Globus pallidus (tissue), 1 donor: ENCODE measurements at regions not wholly inside any gene's neighbourhood (a gene's known extent, or its start where the extent isn't known, plus 50 kb on each side); places are given as distances from the start of the nearest gene placed in this dataset.
"Not testable (repeated sequence)": the region's sequence is repeated elsewhere in the genome, so short reads cannot be mapped to it uniquely, and the experiment has no call there.

Source experiments
- DNase-seq: peaks from one replicate; pipeline ENCODE4 v3.0.0-alpha.2; 2015; ENCODE audit warnings: low spot score

DNA sequence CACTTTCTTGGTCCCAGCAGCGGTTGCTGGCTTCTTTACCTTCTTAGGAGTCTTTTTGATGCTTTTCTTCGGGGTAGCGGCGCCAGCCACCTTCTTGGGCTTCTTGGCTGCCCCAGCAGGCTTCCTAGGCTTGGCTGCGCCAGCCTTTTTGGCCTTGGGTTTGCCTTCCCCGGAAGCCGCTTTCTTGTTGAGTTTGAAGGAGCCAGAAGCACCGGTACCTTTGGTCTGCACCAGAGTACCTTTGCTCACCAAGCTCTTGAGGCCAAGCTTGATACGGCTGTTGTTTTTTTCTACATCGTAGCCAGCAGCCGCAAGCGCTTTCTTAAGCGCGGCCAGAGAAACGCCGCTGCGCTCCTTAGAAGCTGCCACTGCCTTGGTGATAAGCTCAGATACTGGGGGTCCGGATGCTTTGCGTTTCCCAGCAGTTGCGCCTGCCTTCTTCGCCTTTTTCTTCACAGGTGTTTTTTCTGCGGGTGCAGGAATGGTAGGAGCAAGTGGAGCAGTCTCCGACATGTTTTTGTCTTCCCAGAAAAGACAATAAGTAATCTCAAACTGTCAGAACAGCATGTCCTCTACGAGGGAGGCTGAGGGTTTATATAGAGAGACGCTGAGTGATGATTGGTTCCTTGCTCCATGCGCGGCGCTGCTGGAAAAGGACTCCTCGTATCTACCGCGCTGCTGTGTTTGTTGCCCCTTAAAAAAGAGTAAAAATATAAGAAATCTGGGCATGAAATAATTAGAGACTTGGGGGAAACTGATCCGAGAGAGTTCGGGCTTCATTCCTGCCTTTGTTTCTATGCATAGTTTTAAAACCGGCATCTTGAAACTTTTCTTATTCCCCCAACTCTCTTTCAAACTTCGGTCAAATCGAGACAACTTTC lies 130.3 kb upstream of the BTN3A2 start:
- DNase-seq, result peak; percentile 59

DNA sequence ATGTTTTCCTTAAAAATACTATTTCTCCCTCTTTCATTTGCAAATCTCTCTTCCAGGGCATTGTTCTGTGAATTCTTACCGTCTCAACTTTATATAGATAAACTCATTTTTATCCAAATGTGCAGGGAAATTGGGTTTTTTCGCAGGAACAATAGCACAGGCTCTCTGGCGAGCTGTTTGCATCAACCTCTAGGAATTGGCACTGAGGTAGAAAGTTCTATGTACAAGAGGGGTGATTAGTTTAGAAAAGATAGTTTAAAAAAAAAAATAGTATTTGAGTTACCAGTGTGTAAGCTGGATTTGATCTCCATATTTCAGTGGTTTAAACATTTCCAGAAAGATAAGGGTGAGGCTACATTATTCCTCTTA lies 129.7 kb upstream of the BTN3A2 start:
- DNase-seq, result no peak

DNA sequence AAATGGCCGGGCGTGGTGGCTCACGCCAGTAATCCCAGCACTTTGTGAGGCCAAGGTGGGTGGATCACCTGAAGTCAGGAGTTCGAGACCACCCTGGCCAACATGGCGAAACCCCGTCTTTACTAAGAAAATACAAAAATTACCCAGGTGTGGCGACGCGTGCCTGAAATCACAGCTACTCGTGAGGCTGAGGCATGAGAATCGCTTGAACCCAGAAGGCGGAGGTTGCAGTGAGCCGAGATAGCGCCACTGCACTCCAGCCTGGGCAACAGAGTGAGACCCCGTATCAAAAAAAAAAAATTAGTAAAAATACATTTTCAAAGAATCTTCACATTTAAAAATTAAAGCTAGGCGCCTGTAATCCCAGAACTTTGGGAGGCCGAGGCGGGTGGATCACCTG lies 125.6 kb upstream of the BTN3A2 start:
- DNase-seq, result not testable (repeated sequence)

DNA sequence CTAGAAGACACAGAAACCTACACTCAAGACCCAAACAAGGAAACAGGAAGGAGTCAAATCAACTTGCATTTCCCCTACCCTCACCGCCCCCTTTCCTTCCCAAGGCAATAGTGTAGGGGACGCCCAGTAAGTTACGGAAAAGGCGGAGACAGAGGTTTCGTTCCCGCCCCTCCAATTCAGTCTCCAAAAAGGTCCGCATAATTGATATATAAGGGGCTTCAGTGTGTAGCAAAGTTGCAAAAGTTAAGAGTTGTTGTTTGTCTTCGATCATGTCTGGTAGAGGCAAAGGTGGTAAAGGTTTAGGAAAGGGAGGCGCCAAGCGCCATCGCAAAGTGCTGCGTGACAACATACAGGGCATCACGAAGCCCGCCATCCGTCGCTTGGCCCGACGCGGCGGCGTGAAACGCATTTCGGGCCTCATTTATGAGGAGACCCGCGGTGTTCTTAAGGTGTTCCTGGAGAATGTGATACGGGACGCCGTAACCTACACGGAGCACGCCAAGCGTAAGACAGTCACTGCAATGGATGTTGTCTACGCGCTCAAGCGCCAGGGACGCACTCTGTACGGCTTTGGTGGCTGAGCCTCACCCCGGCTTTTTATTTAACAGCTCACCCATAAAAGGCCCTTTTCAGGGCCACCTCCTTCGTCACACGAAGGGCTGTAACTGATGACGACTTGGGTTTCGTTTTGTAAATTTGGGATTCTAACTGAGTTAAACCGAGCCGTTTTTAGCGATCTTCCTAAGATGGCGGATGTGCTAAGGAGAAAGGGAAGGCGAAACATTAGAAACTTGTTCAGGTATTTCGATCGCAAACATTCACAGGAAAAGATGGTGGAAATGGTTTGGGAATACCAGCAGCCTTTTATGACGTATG lies 124.6 kb upstream of the BTN3A2 start:
- peak; percentile 54 for DNase-seq

DNA sequence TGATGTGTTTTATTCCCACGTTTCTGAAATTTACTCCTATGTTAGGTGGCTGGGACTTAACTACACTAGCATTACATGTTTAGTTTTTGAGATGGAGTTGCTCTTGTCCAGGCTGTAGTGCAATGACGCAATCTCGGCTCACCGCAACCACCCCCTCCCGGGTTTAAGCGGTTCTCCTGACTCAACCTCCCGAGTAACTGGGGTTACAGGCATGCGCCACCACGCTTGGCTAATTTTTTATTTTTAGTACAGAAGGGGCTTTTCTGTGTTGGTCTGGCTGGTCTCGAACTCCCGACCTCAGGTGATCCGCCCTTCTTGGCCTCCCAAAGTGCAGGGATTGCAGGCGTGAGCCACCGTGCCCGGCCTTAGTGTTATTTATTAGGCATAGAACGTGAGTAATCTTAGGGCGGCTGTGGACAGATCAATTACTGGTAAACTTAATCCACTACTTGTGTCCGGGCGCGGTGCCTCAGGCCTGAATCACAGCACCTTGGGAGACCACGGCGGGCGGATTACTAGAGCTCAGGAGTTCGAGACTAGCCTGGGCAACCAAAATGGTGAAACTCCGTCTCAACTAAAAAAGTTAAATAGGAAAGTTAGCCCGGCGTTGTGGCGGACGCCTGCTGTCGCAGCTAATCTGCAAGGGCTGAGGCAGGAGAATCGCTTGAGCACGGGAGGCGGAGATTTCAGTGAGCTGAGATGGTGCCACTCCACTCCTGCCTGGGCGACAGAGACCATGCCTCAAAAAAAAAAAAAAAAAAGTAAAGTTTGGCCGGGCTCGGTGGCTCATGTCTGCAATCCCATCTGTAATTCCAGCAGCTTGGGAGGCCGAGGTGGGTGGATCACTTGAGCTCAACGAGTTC lies 123.7 kb upstream of the BTN3A2 start:
- no peak for DNase-seq

DNA sequence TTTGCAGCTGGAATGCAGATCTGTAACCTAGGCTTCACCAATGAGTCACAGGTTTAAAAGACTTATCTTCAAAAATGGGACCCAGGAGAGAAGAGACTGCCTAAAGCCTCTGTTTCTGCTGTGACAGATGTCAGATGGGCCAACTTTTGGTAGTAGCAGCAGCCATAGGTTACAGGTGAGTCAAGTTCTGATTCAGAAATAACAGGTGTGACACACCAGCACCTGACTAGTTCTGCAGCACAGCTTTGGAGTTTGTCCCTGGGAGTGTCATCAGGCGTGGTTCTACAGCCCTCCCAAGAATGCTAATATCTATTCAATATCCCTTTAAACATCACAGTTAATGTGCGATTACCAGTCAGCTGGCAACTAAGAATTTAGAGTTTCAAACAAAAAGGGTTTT lies 121.9 kb upstream of the BTN3A2 start:
- DNase-seq, result no peak

DNA sequence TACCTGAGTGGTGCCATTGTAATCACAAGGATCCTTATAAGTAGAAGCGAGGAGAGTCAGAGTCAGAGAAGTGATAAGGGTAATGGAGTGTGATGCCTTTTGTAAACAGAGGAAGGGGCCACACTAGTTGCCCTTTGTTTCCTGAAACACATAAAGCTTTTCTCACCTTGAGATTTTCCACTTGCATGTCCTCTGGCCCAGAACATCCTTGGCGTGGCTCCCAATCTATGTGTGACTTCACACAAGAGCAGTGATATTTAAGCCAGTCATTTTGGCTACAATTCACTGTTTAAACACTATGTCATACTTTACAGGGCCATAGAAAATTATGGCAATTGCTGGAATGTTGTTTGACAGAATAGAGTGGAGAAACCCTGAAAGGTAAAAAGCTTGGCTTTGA lies 121.2 kb upstream of the BTN3A2 start:
- DNase-seq, result no peak

DNA sequence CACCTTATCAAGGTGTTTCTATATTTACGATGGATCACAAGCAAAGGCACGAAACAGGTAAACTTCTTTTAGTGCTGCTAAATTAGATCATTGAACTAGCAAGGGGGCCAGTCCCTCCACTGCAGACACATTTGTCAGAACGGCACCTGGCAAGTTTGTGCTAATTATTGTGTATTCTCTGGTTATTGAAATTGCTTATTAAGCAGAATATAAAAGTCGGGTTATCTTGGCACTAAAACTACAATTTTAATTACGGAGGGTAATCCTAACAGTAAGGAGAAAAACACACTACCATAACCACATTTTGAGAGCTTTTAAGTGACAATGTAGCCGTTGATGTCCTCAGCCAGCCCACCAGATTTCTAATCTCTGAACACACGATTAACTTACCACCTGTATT lies 118.9 kb upstream of the BTN3A2 start:
- no peak for DNase-seq

DNA sequence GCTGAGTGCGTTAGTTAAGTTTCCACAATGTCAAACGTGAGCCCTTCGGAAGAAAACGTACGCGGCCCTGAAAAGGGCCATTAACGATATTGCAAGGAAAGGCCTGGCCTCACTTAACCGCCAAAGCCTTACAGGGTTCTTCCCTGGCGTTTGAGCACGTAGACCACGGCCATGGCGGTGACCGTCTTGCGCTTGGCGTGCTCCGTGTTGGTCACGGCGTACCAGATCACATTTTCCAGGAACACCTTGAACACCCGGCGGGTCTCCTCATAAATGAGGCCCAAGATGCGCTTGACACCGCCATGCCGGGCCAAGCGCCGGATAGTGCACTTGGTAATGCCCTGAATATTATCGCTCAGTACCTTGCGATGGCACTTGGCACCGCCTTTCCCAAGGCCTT lies 118.4 kb upstream of the BTN3A2 start:
- no peak for DNase-seq

DNA sequence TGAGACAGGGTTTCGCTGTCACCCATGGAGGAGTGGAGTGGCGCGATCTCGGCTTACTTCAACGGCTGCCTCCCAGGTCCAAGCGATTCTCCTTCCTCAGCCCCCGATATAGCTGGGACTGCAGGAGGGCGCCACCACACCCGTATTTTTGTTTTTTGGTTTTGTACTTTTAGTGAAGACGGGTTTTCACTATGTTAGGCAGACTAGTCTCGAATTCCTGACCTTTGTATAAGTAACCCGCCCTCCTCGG lies 115.4 kb upstream of the BTN3A2 start:
- peak; percentile 29 for DNase-seq

DNA sequence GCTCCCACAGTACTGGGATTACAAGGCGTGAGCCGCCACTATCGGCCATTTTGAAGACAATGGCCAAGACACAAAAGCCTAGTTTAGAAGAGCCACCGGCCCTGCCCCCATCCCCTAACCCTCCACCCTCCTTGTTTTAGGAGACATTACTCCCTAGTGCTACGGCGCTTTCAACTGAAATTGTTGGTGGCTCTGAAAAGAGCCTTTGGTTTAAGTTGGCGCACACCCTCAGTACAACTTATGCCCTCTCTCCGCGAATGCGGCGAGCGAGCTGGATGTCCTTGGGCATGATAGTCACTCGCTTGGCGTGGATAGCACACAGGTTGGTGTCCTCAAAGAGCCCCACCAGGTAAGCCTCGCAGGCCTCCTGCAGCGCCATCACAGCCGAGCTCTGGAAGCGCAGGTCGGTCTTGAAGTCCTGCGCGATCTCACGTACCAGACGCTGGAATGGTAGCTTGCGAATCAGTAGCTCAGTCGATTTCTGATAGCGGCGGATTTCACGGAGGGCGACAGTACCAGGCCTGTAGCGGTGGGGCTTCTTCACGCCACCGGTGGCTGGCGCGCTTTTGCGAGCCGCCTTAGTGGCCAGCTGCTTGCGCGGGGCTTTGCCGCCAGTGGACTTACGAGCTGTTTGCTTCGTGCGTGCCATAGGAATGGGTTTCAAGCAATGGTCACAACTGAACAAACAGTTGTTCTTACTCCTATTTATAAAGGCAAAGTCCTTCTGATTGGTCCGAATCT lies 114.9 kb upstream of the BTN3A2 start:
- peak; percentile 16 for DNase-seq

DNA sequence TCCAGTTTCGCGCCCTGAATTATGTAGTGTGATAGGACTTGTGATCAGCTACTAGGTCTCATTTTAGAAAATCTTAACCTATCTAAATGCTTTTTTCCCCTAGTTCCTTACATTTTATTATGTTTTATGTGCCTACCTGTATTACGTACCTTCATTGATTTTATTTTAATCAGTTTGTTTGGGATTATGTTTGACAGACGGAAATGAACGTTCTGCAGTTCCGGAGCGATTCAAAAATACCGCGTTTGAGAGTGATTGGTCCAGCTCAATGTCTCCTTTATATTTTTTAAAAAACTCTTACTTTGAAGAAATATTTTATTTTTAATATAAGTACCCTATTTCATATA lies 114.3 kb upstream of the BTN3A2 start:
- peak; percentile 15 for DNase-seq

DNA sequence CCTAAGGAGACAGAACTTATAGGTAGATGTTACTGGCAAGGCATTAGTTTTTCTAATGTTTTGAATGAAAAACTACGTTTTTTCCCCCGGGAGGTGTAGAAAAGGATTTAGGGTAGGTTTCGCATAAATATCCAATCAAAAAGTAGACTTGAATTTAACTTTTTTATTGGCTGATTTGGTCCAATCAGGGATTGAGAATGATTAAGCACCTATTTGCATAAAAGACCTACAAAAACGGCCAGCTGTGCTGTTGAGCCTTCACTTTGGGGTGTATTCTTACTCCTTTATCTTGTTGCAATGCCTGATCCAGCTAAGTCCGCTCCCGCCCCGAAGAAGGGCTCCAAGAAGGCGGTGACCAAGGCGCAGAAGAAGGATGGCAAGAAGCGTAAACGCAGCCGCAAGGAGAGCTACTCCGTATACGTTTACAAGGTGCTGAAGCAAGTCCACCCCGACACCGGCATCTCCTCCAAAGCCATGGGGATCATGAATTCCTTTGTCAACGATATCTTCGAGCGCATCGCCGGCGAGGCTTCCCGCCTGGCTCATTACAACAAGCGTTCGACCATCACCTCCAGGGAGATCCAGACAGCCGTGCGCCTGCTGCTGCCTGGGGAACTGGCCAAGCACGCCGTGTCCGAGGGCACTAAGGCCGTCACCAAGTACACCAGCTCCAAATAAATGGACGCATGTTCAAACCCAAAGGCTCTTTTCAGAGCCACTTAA lies 113.5 kb upstream of the BTN3A2 start:
- DNase-seq, result peak; percentile 55

DNA sequence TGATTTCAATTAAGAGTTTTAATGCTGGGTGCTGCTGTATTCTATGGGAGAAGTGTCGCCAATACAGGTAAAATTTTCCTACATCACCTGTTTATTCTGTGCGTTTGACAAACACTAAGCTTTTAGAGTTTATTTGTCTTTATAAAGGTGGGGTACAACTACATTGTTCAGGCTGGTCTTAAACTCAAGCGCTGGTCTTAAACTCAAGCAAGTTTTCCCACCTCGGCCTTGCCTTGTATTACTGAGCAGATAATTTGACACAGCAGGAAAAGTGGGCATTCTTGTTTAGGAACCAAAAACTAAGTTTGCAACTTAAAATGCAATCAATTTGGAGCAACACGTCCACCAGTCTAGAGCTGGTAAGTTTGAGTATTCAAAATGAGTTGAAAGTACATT lies 112.9 kb upstream of the BTN3A2 start:
- DNase-seq, result no peak

DNA sequence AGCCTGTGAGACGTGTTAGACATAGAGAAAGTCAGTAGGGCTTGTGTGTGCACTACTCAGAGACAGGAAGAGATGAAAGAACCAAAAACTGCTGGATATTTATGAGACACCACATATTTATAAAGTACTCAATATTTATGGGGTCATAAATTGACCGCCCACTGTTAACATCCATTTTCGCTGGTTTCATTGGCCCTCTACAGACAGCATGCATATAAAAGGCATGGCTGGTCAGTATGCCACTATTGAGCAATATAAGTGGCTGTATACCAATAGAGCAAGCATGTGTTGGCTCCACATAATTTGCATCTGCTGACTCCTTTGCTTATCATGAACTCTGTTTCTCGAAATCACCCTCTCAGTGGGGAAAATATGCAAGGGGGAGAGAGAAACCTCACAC lies 110.3 kb upstream of the BTN3A2 start:
- no peak for DNase-seq

DNA sequence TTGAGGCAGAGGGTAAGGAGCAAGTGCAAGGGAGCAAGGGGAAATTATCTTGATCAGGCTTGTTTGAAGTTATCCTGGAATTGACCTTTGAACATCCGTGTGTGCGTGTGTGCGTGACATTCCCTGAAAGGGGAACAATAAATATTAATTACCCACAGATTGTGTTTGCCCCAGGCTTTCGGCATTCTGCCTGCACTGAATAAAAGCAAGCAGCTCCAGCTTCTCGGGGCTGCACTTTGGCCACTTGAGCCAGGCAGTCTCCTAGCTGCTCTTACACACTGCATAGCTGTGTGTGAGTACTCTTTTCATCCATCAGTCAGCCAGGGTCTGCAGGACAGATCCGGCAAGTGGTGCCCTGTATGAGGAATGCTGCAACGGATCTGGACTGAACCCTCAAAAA lies 107.7 kb upstream of the BTN3A2 start:
- no peak for DNase-seq

DNA sequence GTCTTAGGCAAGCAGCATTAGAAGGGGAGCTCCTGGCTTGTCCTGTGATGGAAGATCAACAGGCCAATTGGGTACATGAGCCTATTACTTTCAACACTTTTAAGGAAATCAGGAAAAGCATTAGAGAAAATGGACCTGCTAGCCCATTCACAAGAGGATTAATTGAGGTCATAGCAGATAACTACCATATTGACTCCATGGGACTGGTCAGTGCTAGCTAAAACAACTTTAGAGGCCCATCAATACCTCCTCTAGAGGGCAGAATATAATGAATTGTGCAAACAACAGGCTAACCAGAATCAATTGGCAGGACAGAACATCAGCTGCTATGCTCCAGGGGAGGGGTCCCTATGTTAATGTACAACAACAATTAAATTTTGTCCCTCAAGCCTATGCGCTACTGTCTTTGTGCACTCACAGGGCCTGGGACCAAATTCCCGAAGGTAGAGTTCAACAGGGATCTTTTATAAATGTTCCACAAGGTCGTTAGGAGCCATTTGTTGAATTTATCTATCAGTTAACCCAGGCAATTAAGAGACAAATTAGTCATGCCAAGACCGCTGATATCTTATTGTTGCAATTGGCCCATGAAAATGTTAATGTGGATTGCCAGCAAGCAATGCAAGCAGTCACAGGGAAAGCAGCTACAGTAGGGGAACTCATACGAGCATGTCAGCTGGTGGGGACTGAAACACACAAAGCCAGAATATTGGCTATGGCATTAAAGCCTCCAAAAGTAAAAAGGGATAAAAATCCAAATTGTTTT lies 106.6 kb upstream of the BTN3A2 start:
- no peak for DNase-seq

DNA sequence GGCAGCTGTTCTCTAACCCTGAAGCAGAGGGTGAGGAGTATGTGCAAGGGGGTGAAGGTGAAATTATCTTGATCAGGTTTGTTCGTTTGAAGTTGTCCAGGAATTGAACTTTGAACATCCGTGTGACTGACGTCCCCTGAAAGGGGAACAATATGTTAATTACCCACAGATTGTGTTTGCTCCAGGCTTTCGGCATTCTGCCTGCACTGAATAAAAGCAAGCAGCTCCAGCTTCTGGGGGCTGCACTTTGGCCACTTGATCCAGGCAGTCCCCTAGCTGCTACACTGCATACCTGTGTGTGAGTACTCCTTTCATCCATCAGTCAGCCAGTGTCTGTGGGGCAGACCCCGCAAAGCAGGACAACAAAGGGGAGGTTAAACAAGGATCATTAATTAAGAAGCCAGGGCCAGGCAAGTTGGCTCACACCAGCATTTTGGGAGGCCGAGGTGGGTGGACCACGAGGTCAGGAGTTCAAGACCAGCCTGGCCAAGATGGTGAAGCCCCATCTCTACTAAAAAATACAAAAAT lies 104.8 kb upstream of the BTN3A2 start:
- no peak for DNase-seq

DNA sequence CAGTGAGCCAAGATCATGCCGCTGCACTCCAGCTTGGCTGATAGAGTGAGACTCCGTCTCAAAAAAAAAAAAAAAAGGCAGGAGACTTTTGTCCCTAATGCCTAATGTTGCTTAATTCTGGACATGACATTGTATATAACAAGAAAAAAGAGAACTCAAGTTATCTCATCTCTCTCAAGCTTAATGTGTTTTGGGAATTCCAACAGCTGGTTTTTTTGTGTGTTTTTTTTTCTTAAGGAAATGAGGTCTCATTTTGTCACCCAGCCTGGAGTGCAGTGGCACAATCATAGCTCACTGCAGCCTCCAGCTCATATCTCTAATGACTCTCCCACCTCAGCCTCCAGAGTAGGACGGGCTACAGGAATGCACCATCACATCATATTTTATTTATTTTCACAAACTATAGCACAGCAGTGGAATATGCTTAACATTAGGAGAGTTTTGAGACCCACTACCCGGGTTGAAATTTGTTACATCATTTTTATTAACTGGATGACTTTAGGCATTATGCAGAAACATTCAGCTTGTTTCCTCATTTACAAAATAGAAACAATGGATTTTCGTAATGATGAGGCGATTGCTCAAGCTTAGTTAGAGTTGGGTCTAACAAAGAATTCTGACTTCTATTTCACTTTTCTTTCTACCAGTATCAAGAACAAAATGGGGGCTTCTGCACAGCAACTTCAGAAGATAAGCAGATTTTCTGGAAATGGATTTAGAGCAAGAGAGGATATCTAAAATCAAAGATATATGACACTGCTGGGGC lies 104.1 kb upstream of the BTN3A2 start:
- no peak for DNase-seq

DNA sequence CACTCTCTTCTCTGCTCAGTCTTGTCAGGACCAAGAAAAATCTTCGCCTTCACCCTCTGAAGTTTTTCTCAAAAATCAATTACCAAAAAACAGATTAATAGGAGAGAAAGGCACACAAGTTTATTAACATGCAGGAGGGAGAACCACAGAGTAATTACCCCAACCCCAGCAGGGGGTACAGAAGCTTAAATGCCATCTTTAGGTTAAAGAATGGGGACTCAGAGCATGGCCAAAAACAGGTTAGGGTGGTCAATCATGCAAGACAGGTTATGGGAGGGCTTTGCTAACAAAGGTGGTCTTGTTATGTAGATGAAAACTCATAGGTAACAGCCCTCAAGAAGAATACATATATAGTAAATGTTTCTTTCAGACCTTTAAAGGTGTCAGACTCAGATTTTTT lies 100.5 kb upstream of the BTN3A2 start:
- no peak for DNase-seq
